Trophoblast cell (in vitro differentiated cells and primary cell): ENCODE measurements at regions not wholly inside any gene's neighbourhood (a gene's known extent, or its start where the extent isn't known, plus 50 kb on each side); places are given as distances from the start of the nearest gene placed in this dataset.

Experiments used
- DNase-seq, 2 donors: peaks; one replicate each; pipeline ENCODE4 v3.0.0-alpha.2; 2016
- H2AFZ ChIP-seq: 2 replicates; pipeline ENCODE4 v1.6.1; 2013; ENCODE audit warnings: low read length, moderate library complexity, mild to moderate bottlenecking; ENCODE audit not compliant: insufficient read depth, poor library complexity
- H2AK5ac ChIP-seq: 2 replicates; pipeline ENCODE4 v1.6.1; 2013; ENCODE audit warnings: mild to moderate bottlenecking, low read length
- H2BK120ac ChIP-seq: 2 replicates; pipeline ENCODE4 v1.6.1; 2013; ENCODE audit warnings: low read length, mild to moderate bottlenecking, moderate library complexity; ENCODE audit not compliant: insufficient read depth, poor library complexity
- H2BK12ac ChIP-seq: 2 replicates; pipeline ENCODE4 v1.6.1; 2013; ENCODE audit warnings: mild to moderate bottlenecking, low read length, moderate library complexity
- H2BK5ac ChIP-seq: 2 replicates; pipeline ENCODE4 v1.6.1; 2013; ENCODE audit warnings: low read length, low read depth, moderate library complexity, mild to moderate bottlenecking; ENCODE audit not compliant: poor library complexity
- H3K14ac ChIP-seq: 2 replicates; pipeline ENCODE4 v1.6.1; 2013; ENCODE audit warnings: mild to moderate bottlenecking, low read length
- H3K18ac ChIP-seq: 2 replicates; pipeline ENCODE4 v1.6.1; 2013; ENCODE audit warnings: mild to moderate bottlenecking, low read length
- H3K23ac ChIP-seq: 2 replicates; pipeline ENCODE4 v1.6.1; 2013; ENCODE audit warnings: low read length
- H3K27ac ChIP-seq: 2 replicates; pipeline ENCODE4 v1.5.1; 2013; ENCODE audit warnings: low read depth, mild to moderate bottlenecking, inconsistent platforms, low read length, moderate library complexity
- H3K27me3 ChIP-seq: 2 replicates; pipeline ENCODE4 v1.6.1; 2013; ENCODE audit warnings: inconsistent platforms, mild to moderate bottlenecking, low read length, moderate library complexity; ENCODE audit not compliant: insufficient read depth
- H3K36me3 ChIP-seq, 2 experiments: 1 replicate in 1 of 2; 2 replicates in 1 of 2; pipeline ENCODE4 v1.6.1; 2013; ENCODE audit warnings: low read length in 2 of 2, mild to moderate bottlenecking in 2 of 2, moderate library complexity in 1 of 2; ENCODE audit not compliant: insufficient read depth in 2 of 2, control insufficient read depth in 1 of 2
- H3K4ac ChIP-seq: 2 replicates; pipeline ENCODE4 v1.6.1; 2013; ENCODE audit warnings: low read depth, mild to moderate bottlenecking, low read length, moderate library complexity
- H3K4me1 ChIP-seq, 2 experiments: 1 replicate in 1 of 2; 2 replicates in 1 of 2; pipeline ENCODE4 v1.6.1; 2013; ENCODE audit warnings: low read length in 2 of 2, mild to moderate bottlenecking in 2 of 2, moderate library complexity in 1 of 2; ENCODE audit not compliant: insufficient read depth in 2 of 2, control insufficient read depth in 1 of 2
- H3K4me2 ChIP-seq: 2 replicates; pipeline ENCODE4 v1.6.1; 2013; ENCODE audit warnings: inconsistent platforms, mild to moderate bottlenecking, low read length, moderate library complexity
- H3K4me3 ChIP-seq: 2 replicates; pipeline ENCODE4 v1.5.1; 2013; ENCODE audit warnings: mild to moderate bottlenecking, low read depth, low read length, inconsistent platforms
- H3K79me1 ChIP-seq: one replicate; pipeline ENCODE4 v1.6.1; 2013; ENCODE audit warnings: low read length
- H3K79me2 ChIP-seq: 2 replicates; pipeline ENCODE4 v1.6.1; 2013; ENCODE audit warnings: low read length, mild to moderate bottlenecking; ENCODE audit not compliant: control insufficient read depth, insufficient read depth, poor library complexity
- H3K9ac ChIP-seq: 2 replicates; pipeline ENCODE4 v1.6.1; 2013; ENCODE audit warnings: mild to moderate bottlenecking, low read length
- H3K9me3 ChIP-seq: 2 replicates; pipeline ENCODE4 v1.6.1; 2013; ENCODE audit warnings: low read depth, mild to moderate bottlenecking, control low read depth, inconsistent platforms, low read length; ENCODE audit not compliant: insufficient read depth
- H4K12ac ChIP-seq: 2 replicates; pipeline ENCODE4 v1.6.1; 2013; ENCODE audit warnings: low read depth, mild to moderate bottlenecking, low read length, moderate library complexity
- H4K8ac ChIP-seq: 2 replicates; pipeline ENCODE4 v1.6.1; 2013; ENCODE audit warnings: low read depth, mild to moderate bottlenecking, low read length, moderate library complexity
- H4K91ac ChIP-seq: one replicate; pipeline ENCODE4 v1.6.1; 2013; ENCODE audit warnings: low read depth, mild to moderate bottlenecking, low read length, moderate library complexity
- WGBS: extraction: QIAGEN DNeasy Blood & Tissue Kit; methylation state at CpG from one replicate; pipeline ENCODE4 v1.1.7; 2013; ENCODE audit warnings: missing lambda C conversion rate; ENCODE audit not compliant: insufficient read length, insufficient coverage; ENCODE audit errors: extremely low coverage; 5-methylcytosine and 5-hydroxymethylcytosine counted together

GRCh38 chr14:63781686-63782085 is 53.8 kb upstream of the SGPP1 start:
- Histone ChIP-seq H2BK5ac (no peak overlapping the region), H4K91ac (no peak overlapping the region), H3K27ac (no peak overlapping the region), H3K9me3 (no peaks in the 10 kb centered on the region), H3K4me2 (no peak overlapping the region), H3K23ac (no peak overlapping the region), H3K79me2 (no peaks in the 10 kb centered on the region), H3K4ac (no peak overlapping the region), H2AFZ (no peak overlapping the region), H4K8ac (no peak overlapping the region), H3K18ac (no peak overlapping the region), H3K4me1 (peaks cover 0 to 1% of the 10 kb centered on the region in 2 experiments), H2BK12ac (no peak overlapping the region), H2AK5ac (no peak overlapping the region), H3K27me3 (no peaks in the 10 kb centered on the region), H3K4me3 (no peak overlapping the region), H2BK120ac (no peak overlapping the region), H3K79me1 (no peaks in the 10 kb centered on the region), H3K9ac (no peak overlapping the region), H3K14ac (no peak overlapping the region), H3K36me3 (peaks cover 0 to 3% of the 10 kb centered on the region in 2 experiments), H4K12ac (no peak overlapping the region)
- peak in 1 of 2 donors; percentile 32 for DNase-seq
- no CpG with 5 or more reads among the region's 3 CpGs for WGBS

- H4K8ac ChIP-seq = no peak overlapping the region
- peaks cover under 1 to 3% of the 10 kb centered on the region in 2 experiments for H3K36me3 ChIP-seq
- no peaks in the 10 kb centered on the region for H3K9me3 ChIP-seq
- H2BK5ac ChIP-seq = no peak overlapping the region
- no peak overlapping the region for H3K9ac ChIP-seq
- no peak overlapping the region for H2AFZ ChIP-seq
- H4K91ac ChIP-seq = no peak overlapping the region
- H3K79me1 ChIP-seq = no peaks in the 10 kb centered on the region
- WGBS = no CpG with 5 or more reads among the region's 9 CpGs
- H3K4me2 ChIP-seq = no peak overlapping the region
- H3K4me1 ChIP-seq = peaks cover 0 to 1% of the 10 kb centered on the region in 2 experiments
- H2AK5ac ChIP-seq = no peak overlapping the region
- no peaks in the 10 kb centered on the region for H3K79me2 ChIP-seq
- no peak for DNase-seq
- no peak overlapping the region for H3K14ac ChIP-seq
- no peak overlapping the region for H3K4me3 ChIP-seq
- H3K27me3 ChIP-seq = no peaks in the 10 kb centered on the region
- no peak overlapping the region for H4K12ac ChIP-seq
- H3K18ac ChIP-seq = no peak overlapping the region
- H2BK12ac ChIP-seq = no peak overlapping the region
- H3K4ac ChIP-seq = no peak overlapping the region
- no peak overlapping the region for H3K27ac ChIP-seq
- no peak overlapping the region for H2BK120ac ChIP-seq
- no peak overlapping the region for H3K23ac ChIP-seq
Measured at GRCh38 chr14:63782683-63783389, 55.0 kb upstream of the SGPP1 start.

GRCh38 chr14:63788011-63788933 is 60.4 kb upstream of the SGPP1 start:
- Histone ChIP-seq H3K27ac (no peak overlapping the region), H3K4me3 (no peak overlapping the region), H4K91ac (no peak overlapping the region), H3K4me1 (no peaks in the 10 kb centered on the region), H3K14ac (no peak overlapping the region), H3K23ac (no peak overlapping the region), H3K27me3 (no peaks in the 10 kb centered on the region), H2BK5ac (no peak overlapping the region), H3K4ac (no peak overlapping the region), H2BK12ac (no peak overlapping the region), H3K9me3 (no peaks in the 10 kb centered on the region), H2AK5ac (no peak overlapping the region), H3K9ac (no peak overlapping the region), H3K36me3 (peaks cover 2 to 3% of the 10 kb centered on the region in 2 experiments), H4K12ac (no peak overlapping the region), H2BK120ac (no peak overlapping the region), H4K8ac (no peak overlapping the region), H3K18ac (no peak overlapping the region), H3K4me2 (no peak overlapping the region), H3K79me1 (no peaks in the 10 kb centered on the region), H3K79me2 (no peaks in the 10 kb centered on the region), H2AFZ (no peak overlapping the region)
- no peak for DNase-seq
- WGBS = no CpG with 5 or more reads among the region's 26 CpGs

GRCh38 chr14:63793376-63793775 is 59.4 kb upstream of the SYNE2 start:
- H3K4me2 ChIP-seq = no peak overlapping the region
- H3K18ac ChIP-seq = no peak overlapping the region
- no peak for DNase-seq
- no peak overlapping the region for H2BK5ac ChIP-seq
- no peak overlapping the region for H4K12ac ChIP-seq
- no peak overlapping the region for H2BK12ac ChIP-seq
- H2AK5ac ChIP-seq = no peak overlapping the region
- H3K9me3 ChIP-seq = no peaks in the 10 kb centered on the region
- no peak overlapping the region for H3K14ac ChIP-seq
- no peak overlapping the region for H4K91ac ChIP-seq
- H3K9ac ChIP-seq = no peak overlapping the region
- H3K23ac ChIP-seq = no peak overlapping the region
- no peaks in the 10 kb centered on the region for H3K36me3 ChIP-seq
- no peak overlapping the region for H2AFZ ChIP-seq
- no peaks in the 10 kb centered on the region for H3K27me3 ChIP-seq
- no peaks in the 10 kb centered on the region for H3K79me1 ChIP-seq
- H2BK120ac ChIP-seq = no peak overlapping the region
- no peak overlapping the region for H3K4me3 ChIP-seq
- no peak overlapping the region for H3K4ac ChIP-seq
- no peak overlapping the region for H3K27ac ChIP-seq
- no CpG with 5 or more reads among the region's 4 CpGs for WGBS
- no peaks in the 10 kb centered on the region for H3K4me1 ChIP-seq
- H4K8ac ChIP-seq = no peak overlapping the region
- H3K79me2 ChIP-seq = no peaks in the 10 kb centered on the region
